CD4-positive, alpha-beta T cell treated with Interleukin-15 for 4 hours (primary cell): ENCODE measurements at regions not wholly inside any gene's neighbourhood (a gene's known extent, or its start where the extent isn't known, plus 50 kb on each side); places are given as distances from the start of the nearest gene placed in this dataset.

Experiments
- DNase-seq: peaks from one replicate; pipeline ENCODE4 v3.0.0-alpha.2; 2020; ENCODE audit warnings: low spot score

DNA sequence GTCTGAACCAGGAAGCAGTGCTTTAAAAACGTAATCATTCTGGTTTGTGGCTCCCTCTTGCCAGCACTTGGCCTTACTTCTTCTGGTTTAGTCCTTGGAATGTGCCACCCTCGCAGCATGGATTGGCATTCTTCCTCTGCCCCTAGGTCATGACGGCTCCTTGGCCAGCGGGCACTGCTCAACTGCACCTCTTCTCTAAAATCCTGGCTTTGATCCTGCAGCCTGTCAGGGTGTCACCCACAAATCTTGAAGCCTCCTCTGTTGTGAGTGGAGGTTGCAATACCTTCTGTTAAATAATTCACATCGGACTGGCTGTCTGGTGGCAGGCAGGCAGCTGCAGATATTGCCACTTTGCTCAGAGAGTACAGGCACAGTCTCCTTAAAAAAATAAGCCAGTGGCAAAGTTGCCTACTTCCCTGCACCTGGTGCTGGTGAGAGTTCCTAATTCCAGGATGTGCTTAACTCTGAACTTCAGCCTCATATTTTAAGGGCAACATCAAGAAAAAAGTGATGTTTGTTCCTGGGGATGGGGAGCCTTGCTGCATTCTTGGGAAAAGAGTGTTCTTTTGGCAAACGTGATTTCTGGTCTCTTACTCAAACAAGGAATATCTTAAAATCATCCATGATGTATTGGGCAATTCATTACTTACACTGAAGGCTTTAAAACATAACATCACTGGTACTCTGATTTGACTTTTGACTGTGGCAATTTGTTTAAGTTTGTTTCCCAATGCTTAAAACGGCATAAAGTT, 179.8 kb downstream of the FOXA2 start:
- DNase-seq, result no peak

DNA sequence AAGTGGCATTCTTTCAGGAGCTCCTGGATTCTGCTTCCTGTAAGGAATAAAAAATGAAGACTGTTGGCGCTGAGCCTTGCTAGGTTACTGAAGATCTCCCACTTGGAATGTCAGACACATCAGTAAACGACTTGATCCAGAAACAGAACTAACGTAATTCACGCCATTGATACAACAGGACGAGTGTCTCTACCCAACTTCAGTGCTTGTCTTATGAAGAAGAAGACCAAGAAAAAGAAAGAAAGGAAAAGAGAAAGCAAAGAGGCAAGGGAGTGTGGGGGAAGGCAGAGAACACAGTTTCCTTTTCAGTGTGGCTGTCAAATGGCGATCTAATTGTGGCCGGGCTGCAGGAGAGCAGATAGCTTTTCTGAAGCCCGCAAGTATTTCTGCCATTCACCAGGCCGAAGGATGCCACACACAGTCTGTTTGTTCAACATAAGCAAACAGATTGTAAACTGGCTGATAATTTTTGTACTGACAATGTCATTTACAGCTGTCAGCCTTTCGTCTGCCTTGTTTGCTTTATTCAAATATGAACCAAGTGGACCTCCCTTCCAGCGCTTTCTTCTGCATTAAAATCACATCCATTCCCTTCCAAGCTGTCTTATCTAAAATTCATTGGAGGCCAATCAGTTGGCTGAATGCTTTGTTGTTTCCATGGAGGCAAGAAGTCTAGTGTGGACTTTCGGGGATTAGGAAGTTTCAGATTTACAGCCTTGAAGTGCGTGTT, 180.6 kb downstream of the FOXA2 start:
- DNase-seq, result no peak

DNA sequence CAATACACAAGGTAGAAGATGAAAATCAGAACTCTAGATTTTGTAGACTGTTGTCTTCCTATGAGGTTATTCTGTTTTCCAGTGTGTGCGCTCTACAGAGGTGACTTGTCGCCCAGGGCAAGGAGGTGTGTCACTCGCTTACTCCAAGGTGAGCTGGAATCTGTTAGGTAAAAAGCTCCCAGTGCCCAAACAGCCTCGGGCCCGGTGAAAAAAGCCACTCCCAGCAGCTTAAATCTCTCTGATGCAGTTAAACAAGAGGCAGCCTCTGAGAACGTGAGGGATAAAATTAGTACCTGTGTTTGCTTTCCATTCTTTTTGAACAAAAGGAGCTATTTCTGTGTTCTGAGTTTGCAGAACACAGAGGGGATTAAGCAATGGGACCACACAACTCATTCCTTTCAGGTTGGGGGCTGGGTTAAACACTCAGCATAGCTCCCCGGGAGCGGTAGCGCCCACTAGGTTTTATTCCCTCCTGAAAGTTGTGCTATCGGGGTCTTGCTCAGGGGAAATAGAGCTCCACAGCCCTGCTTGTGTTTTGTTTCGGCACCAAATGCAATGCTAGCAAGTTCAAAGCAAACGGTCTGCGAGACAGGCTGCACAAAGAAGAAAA, 181.2 kb downstream of the FOXA2 start:
- no peak for DNase-seq

DNA sequence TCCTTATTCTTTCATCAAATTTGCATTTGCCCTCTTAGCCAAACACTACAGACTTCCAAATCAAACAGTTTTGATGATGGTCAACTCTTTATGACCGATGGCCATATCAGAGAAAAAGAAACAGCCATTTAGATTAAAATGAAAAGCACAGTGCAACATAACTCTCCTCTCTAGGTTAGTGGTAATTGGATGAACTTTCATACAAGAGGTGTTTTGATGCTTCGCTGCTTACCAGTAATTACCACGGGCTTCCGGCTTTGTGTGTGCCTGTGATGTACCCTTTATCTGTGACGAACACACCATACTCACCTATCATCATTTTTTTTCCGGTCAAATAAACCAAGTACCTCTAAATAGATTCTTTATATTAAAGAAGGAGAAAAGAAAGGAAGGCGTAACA, 181.8 kb downstream of the FOXA2 start:
- DNase-seq, result no peak

DNA sequence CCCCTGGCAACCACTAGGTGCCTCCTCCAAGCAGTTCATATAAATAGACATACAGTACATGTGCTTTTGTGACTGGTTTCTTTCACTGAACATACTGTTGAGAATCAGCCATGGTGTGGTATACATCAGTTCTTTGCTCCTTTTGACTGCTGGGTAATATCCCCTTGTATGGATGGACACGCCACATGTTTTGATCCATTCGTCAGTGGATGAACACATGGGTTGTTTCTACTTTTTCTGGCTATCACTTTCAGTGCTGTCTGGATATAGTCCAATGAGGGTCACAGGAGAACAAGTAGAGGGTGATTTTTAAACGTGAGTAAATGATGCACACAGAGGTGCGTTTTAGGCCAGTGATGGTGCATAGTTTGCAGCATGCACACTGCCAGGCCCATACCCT, 183.9 kb downstream of the FOXA2 start:
- DNase-seq, result no peak

DNA sequence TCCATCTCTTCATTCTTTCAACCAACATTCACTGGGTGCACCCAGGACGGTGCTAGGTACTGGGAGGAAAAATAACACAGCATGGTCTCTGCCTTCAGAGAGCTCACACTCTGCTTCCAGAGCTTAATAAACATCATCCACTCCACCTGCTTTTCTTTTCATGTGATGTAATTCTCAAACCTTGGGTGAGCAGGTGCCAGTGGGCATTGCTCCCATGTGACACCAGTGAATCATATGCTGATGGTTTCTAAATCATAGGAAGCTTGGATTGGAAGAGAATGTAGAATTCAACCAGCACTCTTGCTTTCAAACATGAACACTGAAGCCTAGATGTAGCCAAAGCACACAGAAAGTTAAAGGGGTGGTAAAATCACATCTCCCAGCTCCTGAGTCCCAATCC, 189.8 kb downstream of the FOXA2 start:
- DNase-seq, result no peak

DNA sequence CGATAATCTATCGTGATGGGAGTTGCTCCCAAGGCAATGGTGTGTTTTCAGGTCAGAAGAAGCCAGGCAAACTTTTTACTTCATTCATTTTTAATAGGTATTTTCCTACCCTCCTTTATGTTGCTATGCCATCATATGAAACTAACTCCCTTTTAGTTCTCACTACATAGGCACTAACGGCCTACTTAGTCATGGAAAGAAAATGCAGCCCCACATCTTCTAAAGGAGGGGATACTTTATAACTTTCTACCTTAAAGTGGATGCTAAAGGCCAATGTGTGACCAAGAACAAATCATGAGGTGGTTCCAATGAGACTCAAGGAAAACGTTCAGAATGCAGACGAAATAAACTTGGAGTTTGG, 193.8 kb downstream of the FOXA2 start:
- DNase-seq, result no peak

DNA sequence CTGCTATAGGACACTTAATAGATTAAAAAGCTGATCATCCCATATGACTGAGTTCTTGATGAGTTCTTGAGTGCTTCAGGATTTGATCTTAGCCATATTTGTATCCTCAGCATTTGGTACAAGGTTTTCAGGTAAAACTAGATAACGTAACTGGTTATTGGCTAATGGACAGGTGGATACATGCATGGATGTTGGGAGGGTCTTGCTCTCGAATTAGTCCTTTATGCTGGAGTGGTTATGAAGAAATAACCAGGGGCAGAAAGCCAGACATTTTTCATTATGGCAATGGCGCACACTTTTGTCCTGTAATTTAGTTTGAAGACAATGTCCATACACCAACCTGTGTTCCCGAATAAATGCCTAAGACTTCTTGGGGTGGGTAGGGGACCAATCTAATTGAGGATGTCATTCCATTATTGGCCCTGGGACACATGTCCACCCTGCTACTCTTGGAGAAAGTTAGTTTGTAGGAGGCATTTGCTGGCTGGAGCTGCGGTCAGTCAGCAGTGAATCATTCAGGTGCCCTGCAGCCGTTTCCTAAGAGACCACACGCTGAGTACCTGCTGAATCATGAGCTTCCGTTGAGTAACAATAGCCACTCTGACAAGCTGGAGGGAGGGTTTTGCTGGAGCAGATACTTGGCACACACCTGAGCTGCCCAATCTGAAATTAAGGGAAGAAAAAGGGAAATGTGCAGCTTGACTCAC, 194.4 kb downstream of the FOXA2 start:
- no peak for DNase-seq

DNA sequence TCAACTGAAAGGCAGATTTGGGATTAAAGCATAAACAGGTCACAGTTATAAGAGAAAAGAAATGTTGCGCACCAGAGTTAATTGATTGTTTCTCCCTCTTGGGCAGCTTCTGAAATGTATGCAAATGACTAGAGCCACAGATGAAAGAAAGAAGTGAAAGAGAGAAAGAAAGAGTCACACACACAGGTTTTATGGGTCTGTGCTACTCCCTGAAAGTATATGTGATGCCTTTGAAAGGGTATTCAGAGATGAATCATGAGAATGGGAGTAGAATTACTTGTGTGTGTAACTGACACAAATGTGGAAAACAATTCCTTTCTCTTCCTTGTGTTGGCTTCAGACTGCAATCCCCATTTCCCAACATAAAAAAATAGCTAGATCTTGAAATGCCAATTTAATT, 196.9 kb downstream of the FOXA2 start:
- DNase-seq, result no peak

DNA sequence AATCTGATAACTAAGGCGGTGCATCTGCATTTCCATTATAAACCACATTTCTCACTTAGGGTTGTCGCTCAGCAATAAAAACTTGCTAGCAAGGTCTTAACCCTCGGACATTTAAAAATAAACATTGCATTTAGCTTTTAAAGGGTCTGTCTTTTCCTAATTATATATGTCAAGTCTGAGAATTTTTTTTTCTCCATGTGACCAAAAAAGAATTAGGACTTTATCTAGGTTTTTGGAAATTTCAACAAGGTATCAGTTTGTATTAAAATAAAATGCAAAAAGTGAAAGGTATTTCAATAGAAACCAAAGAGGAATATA, 198.1 kb downstream of the FOXA2 start:
- DNase-seq, result no peak

DNA sequence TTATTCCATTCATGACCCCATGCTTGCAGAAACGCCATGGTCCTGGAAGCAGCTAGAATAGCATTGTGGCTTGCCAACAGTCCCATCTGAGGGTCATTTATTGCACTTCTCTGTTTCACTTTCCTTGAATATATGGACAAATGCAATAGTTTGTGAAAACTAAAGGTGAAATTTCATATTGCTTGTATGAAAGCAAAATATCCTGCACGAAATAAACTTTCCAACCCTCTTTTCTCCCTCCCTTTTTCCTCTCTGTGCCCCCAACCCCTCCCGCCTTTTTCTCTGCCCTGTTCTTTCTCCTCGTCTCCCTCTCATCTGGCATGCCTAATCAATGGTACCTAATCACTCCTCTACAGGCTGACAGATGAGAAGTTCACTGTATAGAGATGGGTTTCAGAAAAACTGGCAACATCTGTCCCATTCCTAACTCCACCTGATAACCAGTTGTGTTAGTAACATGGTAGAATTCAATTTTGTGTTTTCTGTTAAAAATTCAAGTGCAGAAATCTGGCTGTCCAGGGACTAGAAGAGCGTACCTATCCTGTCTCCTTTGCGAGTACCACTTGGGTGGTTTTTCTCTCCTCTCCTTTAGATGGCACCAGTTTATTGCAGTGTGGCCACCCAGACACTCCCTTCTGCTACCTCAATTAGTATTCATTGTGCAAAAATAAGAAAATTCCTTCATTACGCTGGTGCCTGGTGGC, 198.6 kb downstream of the FOXA2 start:
- DNase-seq, result no peak

DNA sequence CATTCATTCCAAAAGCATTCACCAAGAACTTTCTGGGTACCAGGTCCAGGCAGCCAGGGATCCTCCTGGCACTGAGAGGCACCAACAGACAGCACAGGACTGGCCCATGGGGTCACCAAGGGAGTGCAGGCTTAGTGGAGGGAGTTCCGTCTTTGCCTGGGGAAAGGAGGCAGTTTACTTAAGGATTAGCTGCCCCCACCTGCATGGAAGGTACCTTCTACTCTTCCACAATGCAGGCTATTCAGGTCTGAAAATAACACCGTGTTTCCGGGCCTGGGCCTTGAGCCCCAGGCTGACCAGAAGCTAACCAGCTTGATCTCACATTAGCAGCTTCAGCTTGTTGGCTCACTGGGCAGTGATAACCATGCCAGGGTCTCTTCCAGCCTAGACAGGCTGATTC, 199.4 kb downstream of the FOXA2 start:
- no peak for DNase-seq

DNA sequence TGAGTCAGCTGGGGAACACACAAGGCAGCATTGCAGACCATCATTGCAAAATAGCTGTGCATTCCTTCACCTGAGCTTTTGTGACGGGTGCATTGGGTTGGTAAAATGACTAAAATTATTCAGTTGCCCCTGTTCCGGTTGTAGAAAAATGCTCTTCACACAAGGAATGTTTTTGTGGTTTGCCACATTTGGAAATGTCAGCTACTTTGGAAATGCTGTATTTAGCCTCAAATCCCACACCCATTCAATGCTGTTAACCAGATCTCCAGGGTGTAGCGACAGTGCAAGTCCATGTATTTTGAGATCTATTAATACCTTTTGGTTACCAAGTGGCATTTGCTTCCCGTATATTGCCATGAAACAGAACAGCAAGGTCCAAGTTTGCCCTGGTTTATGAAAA, 201.2 kb downstream of the FOXA2 start:
- no peak for DNase-seq

DNA sequence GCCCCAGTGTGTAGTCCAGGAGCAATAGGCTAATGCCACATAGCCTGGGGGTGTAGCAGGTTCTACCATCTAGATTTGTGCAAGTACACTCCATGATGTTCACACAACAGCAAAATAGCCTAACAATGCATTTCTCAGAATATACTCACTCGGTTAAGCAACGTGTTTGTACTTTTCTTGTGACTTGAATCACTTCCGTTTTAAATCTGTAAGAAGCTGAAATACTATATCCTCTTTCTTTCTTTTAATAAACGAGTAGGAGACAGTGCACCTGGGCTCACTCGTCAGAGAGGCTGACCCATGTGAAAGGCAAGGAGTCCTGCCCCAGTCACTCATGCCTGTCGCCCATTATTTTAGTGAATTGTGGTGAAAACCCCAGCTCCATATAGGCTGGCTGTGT, 201.6 kb downstream of the FOXA2 start:
- DNase-seq, result no peak

DNA sequence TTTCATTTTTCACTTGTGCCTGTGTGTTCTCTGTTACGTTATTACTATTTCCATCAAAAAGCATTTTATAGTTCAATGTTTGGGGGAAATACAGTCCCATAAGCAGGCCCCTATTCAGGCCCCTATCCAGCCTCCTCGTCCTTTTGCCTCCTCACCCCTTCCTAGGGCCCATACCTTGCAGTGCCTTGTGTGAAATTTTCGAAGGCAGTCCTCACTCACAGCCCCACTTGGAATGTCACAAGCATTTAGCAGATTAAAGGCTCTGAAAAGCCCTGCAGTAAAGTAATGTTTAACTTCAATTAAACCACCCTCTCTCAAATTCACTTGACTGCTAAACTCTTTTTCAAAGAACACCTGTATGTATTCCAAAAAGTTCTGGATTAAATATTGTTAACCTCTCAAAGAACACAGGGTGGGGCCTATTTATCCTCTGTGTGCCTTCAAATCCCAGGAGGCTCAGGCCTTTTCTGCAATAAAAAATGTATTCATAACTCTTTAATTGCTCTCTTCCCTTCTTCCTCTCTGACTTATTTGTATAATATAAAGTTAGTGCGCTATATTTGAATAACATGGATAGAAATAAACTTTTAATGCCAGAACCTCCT, 202.5 kb downstream of the FOXA2 start:
- DNase-seq, result no peak

DNA sequence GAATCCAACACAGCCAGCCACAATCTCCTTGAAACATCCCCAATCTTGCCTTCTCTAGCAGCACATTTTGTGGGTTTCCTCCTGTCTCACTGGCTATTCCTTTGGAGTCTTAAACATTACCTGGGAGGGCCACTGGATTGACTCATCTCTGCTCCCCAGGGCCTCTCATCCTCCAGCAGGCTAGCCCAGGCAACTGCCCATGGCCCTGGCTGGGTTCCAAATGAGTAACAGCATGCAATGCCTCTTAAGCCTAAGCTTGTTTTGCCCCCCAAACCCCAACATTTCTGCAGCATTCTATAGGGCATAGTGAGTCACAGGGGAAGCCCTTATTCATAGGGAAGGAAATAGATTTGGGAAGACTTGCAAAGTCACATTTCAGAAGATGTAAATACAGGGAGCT, 204.9 kb downstream of the FOXA2 start:
- DNase-seq, result no peak

DNA sequence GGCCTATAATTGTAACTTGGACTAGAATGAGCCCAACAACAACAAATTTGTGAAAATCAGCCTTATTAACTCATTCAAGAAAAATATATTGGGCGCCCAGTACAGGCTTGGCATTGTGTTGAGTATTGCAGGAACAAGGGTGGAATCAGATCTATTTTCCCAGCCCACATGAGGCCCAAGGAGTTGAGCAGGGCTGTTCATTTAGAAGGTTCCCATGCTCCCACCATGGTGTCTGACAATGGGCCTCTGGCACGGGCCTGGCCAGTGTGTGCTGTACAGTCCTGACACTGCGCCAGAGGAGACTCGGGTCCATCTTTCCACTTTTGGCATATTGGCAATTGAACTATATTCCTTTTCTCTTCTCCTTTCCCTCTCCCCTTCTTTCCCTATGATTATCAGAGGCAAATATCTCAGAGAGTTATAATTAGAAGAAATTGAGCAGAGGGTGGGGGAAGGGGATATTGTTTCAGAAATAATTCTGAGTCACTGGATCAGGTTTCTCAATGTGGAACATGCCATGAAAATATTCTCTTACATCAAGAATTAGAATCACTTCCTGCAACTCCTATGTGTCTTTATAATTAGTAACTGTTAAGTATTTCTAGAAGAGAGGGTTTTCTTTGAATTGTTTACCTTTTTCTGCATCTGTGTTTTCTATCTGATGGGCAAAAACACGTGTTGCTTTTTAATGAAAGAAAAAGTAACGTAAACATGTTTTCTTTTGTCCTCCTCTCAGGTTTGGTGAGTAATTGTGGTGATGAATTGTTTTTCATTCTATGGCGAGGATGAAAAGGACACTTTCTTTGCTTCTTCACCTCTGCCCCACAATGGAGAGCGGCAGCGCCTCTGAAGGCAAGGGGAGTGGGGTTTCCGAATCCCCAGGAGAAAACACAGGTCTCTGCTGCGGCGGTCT, 209.4 kb downstream of the FOXA2 start:
- no peak for DNase-seq

DNA sequence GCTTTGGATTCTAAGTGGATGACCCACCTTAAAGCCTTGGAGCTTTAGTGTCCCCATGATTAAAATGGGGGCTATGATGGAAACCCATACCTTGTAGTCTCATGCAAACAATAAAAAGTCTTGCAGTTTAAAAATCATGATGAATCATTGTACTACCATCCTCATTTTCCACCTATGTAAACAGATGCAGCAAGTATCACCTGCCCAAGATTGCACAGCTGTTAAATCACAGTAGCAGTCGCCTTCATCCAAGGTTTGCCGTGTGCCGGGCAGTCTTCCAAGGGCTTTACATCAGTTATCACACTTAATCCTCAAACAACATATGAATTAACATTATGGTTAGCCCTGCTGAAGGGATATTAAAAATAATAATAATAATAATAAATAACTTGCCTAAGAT, 210.3 kb downstream of the FOXA2 start:
- no peak for DNase-seq

DNA sequence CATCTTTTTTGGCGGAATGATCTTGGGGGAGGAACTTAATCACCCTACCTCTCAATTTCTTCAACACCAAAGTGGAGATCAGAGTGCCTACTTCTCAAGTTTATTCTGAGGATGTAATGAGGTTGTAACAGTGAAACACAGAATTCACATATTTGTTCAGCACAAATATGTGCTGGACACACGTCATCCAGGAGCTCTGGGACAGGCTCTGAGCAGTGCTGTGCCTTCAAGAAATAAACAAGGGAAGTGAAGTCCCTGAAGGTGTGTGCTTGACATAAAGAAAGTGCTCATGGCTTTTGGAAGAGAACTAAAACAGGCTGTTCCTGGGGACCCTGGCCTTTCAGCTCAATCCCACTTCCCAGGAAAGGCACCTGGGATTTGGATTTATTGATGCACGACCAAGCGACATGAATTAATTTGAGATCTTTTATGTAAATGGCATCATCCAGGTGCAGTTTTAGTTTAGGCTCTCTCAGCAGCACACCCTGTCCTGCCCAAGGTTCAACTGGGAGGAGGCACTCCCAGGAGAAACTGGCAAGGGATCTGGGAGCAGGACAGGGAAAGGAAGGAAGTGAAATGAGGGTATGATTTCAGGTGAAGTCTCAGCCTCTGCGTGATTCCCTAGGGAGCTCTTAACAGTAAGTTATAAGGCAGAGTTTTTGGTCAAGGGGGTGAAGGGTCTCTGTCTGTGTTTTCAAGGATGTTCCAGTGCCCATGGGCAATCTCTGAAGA, 211.0 kb downstream of the FOXA2 start:
- DNase-seq, result no peak

DNA sequence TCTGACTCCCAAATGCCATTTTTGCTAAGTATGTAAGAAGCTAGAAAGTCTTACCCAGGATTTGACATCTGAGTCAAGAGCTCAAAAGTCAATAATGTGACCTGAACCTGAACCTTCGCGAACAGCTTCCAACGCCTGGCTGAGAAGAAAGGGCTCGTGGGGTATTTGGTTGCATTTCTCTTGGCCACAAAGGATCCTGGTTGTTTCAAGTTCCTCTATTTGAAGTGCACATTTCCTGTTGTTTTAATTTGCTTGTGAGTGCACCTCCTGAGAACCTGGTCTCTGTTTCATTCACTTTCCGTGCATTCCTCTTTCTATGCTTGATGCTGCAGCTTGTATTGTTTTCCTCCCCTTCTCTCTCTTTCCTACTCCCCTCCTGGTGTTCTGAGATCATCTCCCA, 212.5 kb downstream of the FOXA2 start:
- no peak for DNase-seq
